Gastroesophageal sphincter (tissue), 3 donors: ENCODE measurements at regions not wholly inside any gene's neighbourhood (a gene's known extent, or its start where the extent isn't known, plus 50 kb on each side); places are given as distances from the start of the nearest gene placed in this dataset.
"Not testable (repeated sequence)": the region's sequence is repeated elsewhere in the genome, so short reads cannot be mapped to it uniquely, and the experiment has no call there.

ENCODE experiments used
- CTCF ChIP-seq, 4 experiments: fragments of 200-600 bp in 2 of 4; fragments of 450-650 bp in 2 of 4; sonication (generic) in 1 of 4; IDR thresholded peaks; one replicate each; pipeline ENCODE4 v1.5.1; 2017 to 2019; ENCODE audit warnings: antibody characterized with exemption in 4 of 4, mild to moderate bottlenecking in 2 of 4, moderate library complexity in 2 of 4
- EP300 ChIP-seq: sonication (generic); formaldehyde crosslinking; IDR thresholded peaks from one replicate; pipeline ENCODE4 v1.6.1; 2017; ENCODE audit warnings: antibody characterized with exemption, mild to moderate bottlenecking
- POLR2A ChIP-seq, 2 donors: fragments of 450-650 bp; IDR thresholded peaks; one replicate each; pipeline ENCODE4 v1.6.1; 2017; ENCODE audit warnings: antibody characterized with exemption in 2 of 2, mild to moderate bottlenecking in 2 of 2, moderate library complexity in 1 of 2
- POLR2AphosphoS5 ChIP-seq: sonication (generic); formaldehyde crosslinking; IDR thresholded peaks from one replicate; pipeline ENCODE4 v1.6.1; 2017; ENCODE audit warnings: antibody characterized with exemption

GRCh38 chr7:125264174-125264856 lies 334.7 kb upstream of the POT1 start:
- TF ChIP-seq CTCF (IDR thresholded peaks at IDR 0.05); EP300; POLR2AphosphoS5; POLR2A (IDR thresholded peaks at IDR 0.05): not testable (repeated sequence)
